HEK293T (cell line): ENCODE measurements at regions not wholly inside any gene's neighbourhood (a gene's known extent, or its start where the extent isn't known, plus 50 kb on each side); places are given as distances from the start of the nearest gene placed in this dataset.

Experiments used
- ARNT ChIP-seq: fragments of 450-650 bp; IDR thresholded peaks from 2 replicates; pipeline ENCODE4 v1.6.1; 2017; ENCODE audit warnings: mild to moderate bottlenecking
- BHLHE40 ChIP-seq: fragments of 450-650 bp; IDR thresholded peaks from 2 replicates; pipeline ENCODE4 v1.6.1; 2016; ENCODE audit warnings: mild to moderate bottlenecking, moderate library complexity, borderline replicate concordance
- CTBP1 ChIP-seq: fragments of 450-650 bp; IDR thresholded peaks from 2 replicates; pipeline ENCODE4 v1.6.1; 2016; ENCODE audit warnings: borderline replicate concordance
- ELF4 ChIP-seq: fragments of 450-650 bp; IDR thresholded peaks from 2 replicates; pipeline ENCODE4 v1.6.1; 2017; ENCODE audit warnings: antibody characterized with exemption
- FOXA1 ChIP-seq: fragments of 450-650 bp; IDR thresholded peaks from 2 replicates; pipeline ENCODE4 v1.6.1; 2016; ENCODE audit warnings: mild to moderate bottlenecking
- NFRKB ChIP-seq: fragments of 450-650 bp; IDR thresholded peaks from 2 replicates; pipeline ENCODE4 v1.6.1; 2016; ENCODE audit warnings: mild to moderate bottlenecking, moderate library complexity
- SP1 ChIP-seq: fragments of 450-650 bp; IDR thresholded peaks from 2 replicates; pipeline ENCODE4 v1.6.1; 2017
- SUZ12 ChIP-seq: fragments of 450-650 bp; IDR thresholded peaks from 2 replicates; pipeline ENCODE4 v1.6.1; 2016; ENCODE audit warnings: mild to moderate bottlenecking
- ZNF384 ChIP-seq: fragments of 450-650 bp; IDR thresholded peaks from 2 replicates; pipeline ENCODE4 v1.6.1; 2016
- TF ChIP-seq, protein P1 (sequence below): fragments of 450-650 bp; IDR thresholded peaks from 2 replicates; pipeline ENCODE4 v1.6.1; 2016

DNA sequence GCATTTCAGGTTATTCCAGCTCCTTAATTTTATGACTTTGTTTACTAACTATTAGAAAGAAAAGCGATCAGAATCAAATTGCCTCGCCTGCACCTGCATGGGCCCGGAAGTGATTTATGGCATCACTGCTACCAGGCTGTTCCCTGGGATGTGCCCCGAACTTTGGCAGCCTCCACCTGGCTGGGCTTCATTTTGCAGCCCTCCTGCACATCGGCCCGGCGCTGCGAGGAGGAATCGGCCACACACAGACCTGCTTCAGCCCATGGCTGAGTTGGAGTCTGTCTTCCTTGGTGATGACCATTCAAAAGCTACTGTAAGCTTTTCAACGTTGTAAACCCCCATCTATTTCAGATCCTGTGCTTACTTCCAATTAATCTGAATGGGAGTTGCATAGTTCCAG lies 638.0 kb downstream of the RNF144A start:
- TF ChIP-seq SP1 (no peak), ARNT (no peak), NFRKB (no peak), ELF4 (no peak), CTBP1 (no peak), SUZ12 (no peak), ZNF384 (no peak), BHLHE40 (no peak), FOXA1 (no peak)
- TF ChIP-seq, protein P1, sequence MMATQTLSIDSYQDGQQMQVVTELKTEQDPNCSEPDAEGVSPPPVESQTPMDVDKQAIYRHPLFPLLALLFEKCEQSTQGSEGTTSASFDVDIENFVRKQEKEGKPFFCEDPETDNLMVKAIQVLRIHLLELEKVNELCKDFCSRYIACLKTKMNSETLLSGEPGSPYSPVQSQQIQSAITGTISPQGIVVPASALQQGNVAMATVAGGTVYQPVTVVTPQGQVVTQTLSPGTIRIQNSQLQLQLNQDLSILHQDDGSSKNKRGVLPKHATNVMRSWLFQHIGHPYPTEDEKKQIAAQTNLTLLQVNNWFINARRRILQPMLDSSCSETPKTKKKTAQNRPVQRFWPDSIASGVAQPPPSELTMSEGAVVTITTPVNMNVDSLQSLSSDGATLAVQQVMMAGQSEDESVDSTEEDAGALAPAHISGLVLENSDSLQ, result no peak
